ENCODE measurements at regions not wholly inside any gene's neighbourhood (a gene's known extent, or its start where the extent isn't known, plus 50 kb on each side); places are given as distances from the start of the nearest gene placed in this dataset.
"Not testable (repeated sequence)": the region's sequence is repeated elsewhere in the genome, so short reads cannot be mapped to it uniquely, and the experiment has no call there.

GRCh38 chr10:44754355-44754754, 156.8 kb upstream of the TMEM72 start:
- TF ChIP-seq POLR2AphosphoS5 (IDR thresholded peaks at IDR 0.05); CTCF (IDR thresholded peaks at IDR 0.05 in 8 of 11, conservative IDR thresholded peaks at IDR 0.05 in 3 of 11): not testable (repeated sequence)

Data from spleen (tissue), 7 donors.